H1 (cell line): ENCODE measurements at regions not wholly inside any gene's neighbourhood (a gene's known extent, or its start where the extent isn't known, plus 50 kb on each side); places are given as distances from the start of the nearest gene placed in this dataset.

Experiments
- CTCF ChIA-PET: fragments of 300-600 bp; sonication (Branson Sonifier 250); formaldehyde crosslinking; loops from one replicate; lab custom pipeline; 2021; ENCODE audit not compliant: partially characterized antibody; lab: Charles Lee
- POLR2A ChIA-PET: fragments of 300-600 bp; sonication (Branson Sonifier 250); formaldehyde crosslinking; loops from one replicate; lab custom pipeline; 2021; ENCODE audit warnings: inconsistent platforms; ENCODE audit not compliant: partially characterized antibody; lab: Charles Lee
- DNase-seq, 2 experiments: peaks; one replicate each; pipeline versions ENCODE4 v3.0.0 to v3.0.0-alpha.2; 2010 to 2022; ENCODE audit warnings: low spot score in 2 of 2, low read depth in 1 of 2, mixed read lengths in 1 of 2
- FAIRE-seq: peaks from 2 replicates; lab custom pipeline; 2011; peaks lifted over from hg19 to GRCh38; lab: Jason Lieb, UNC
- H2AFZ ChIP-seq: 2 replicates; pipeline ENCODE4 v1.8.1; 2012; ENCODE audit warnings: low read length, inconsistent platforms
- H2AK5ac ChIP-seq: 2 replicates; pipeline ENCODE4 v1.6.1; 2013; ENCODE audit warnings: low read depth, low read length
- H2BK120ac ChIP-seq: replicated peaks from 2 replicates; pipeline ENCODE3; 2013; ENCODE audit warnings: low read depth, low read length, inconsistent platforms
- H2BK12ac ChIP-seq: 2 replicates; pipeline ENCODE4 v1.6.1; 2013; ENCODE audit warnings: low read depth, low read length
- H2BK15ac ChIP-seq: 2 replicates; pipeline ENCODE4 v1.6.1; 2013; ENCODE audit warnings: low read length
- H2BK20ac ChIP-seq: 2 replicates; pipeline ENCODE4 v1.6.1; 2013; ENCODE audit warnings: low read length
- H2BK5ac ChIP-seq: 2 replicates; pipeline ENCODE4 v1.6.1; 2013; ENCODE audit warnings: low read depth, low read length
- H3K14ac ChIP-seq: 2 replicates; pipeline ENCODE4 v1.6.1; 2013; ENCODE audit warnings: inconsistent platforms; ENCODE audit not compliant: insufficient read length
- H3K18ac ChIP-seq: 2 replicates; pipeline ENCODE4 v1.6.1; 2013; ENCODE audit warnings: low read length; ENCODE audit errors: extremely low read depth
- H3K23ac ChIP-seq: 2 replicates; pipeline ENCODE4 v1.6.1; 2013; ENCODE audit warnings: inconsistent platforms; ENCODE audit not compliant: insufficient read length
- H3K23me2 ChIP-seq: 2 replicates; pipeline ENCODE4 v1.6.1; 2013; ENCODE audit warnings: low read depth, low read length
- H3K27ac ChIP-seq: 2 replicates; pipeline ENCODE4 v1.6.1; 2011; ENCODE audit warnings: low read depth, low read length, inconsistent platforms
- H3K27me3 ChIP-seq, 4 experiments: replicated peaks in 1 of 4; 1 replicate in 1 of 4; 2 replicates in 3 of 4; pipeline versions ENCODE4 v1.6.1 to v1.8.1; 2011 to 2013; ENCODE audit warnings: low read length in 3 of 4, mild to moderate bottlenecking in 3 of 4, inconsistent platforms in 2 of 4, mixed read lengths in 2 of 4, moderate library complexity in 1 of 4; ENCODE audit not compliant: control insufficient read depth in 3 of 4, insufficient read depth in 3 of 4; ENCODE audit errors: extremely low read depth in 1 of 4
- H3K36me3 ChIP-seq, 4 experiments: 2 replicates each; pipeline versions ENCODE4 v1.6.1 to v1.8.1; 2011 to 2013; ENCODE audit warnings: mild to moderate bottlenecking in 4 of 4, low read length in 3 of 4, moderate library complexity in 2 of 4, control low read depth in 1 of 4, inconsistent platforms in 1 of 4; ENCODE audit not compliant: insufficient read depth in 4 of 4, control insufficient read depth in 2 of 4
- H3K4ac ChIP-seq: replicated peaks from 2 replicates; pipeline ENCODE3; 2013; ENCODE audit warnings: low read length, low read depth, mixed read lengths, inconsistent platforms; ENCODE audit not compliant: insufficient read length
- H3K4me1 ChIP-seq, 4 experiments: replicated peaks in 1 of 4; 1 replicate in 1 of 4; 2 replicates in 3 of 4; pipeline versions ENCODE4 v1.6.1 to v1.8.1; 2011 to 2013; ENCODE audit warnings: low read length in 3 of 4, inconsistent platforms in 2 of 4, mixed read lengths in 1 of 4; ENCODE audit not compliant: insufficient read depth in 4 of 4, control insufficient read depth in 3 of 4
- H3K4me2 ChIP-seq, 2 experiments: 2 replicates each; pipeline versions ENCODE4 v1.6.1 to v1.8.1; 2011 to 2013; ENCODE audit warnings: low read depth in 2 of 2, low read length in 2 of 2, control low read depth in 1 of 2, inconsistent platforms in 1 of 2, mild to moderate bottlenecking in 1 of 2; ENCODE audit not compliant: insufficient read depth in 1 of 2
- H3K4me3 ChIP-seq, 4 experiments: fragments of 200-600, 300-600 bp in 1 of 4; sonication (generic), shearing (Covaris generic), sonication (Bioruptor Twin) in 1 of 4; 2 replicates each; pipeline versions ENCODE4 v1.5.1 to v1.8.1; 2011 to 2016; ENCODE audit warnings: low read length in 4 of 4, low read depth in 3 of 4, control low read depth in 2 of 4, inconsistent platforms in 2 of 4, mild to moderate bottlenecking in 2 of 4, mixed read lengths in 1 of 4, moderate library complexity in 1 of 4; ENCODE audit not compliant: insufficient read depth in 2 of 4; ENCODE audit errors: extremely low read depth in 1 of 4
- H3K56ac ChIP-seq: replicated peaks from 2 replicates; pipeline ENCODE3; 2013; ENCODE audit warnings: low read depth, mild to moderate bottlenecking, mixed read lengths, low read length, inconsistent platforms; ENCODE audit not compliant: insufficient read length
- H3K79me1 ChIP-seq: 2 replicates; pipeline ENCODE4 v1.6.1; 2013; ENCODE audit warnings: low read depth, low read length, control low read depth
- H3K79me2 ChIP-seq, 2 experiments: 2 replicates each; pipeline versions ENCODE4 v1.6.1 to v1.8.1; 2012 to 2013; ENCODE audit warnings: low read length in 2 of 2, mild to moderate bottlenecking in 2 of 2, inconsistent platforms in 1 of 2; ENCODE audit not compliant: insufficient read depth in 2 of 2, control insufficient read depth in 1 of 2
- H3K9ac ChIP-seq, 4 experiments: replicated peaks in 1 of 4; 1 replicate in 1 of 4; 2 replicates in 3 of 4; pipeline versions ENCODE4 v1.6.1 to v1.8.1; 2011 to 2013; ENCODE audit warnings: low read depth in 3 of 4, low read length in 3 of 4, control low read depth in 2 of 4, mild to moderate bottlenecking in 2 of 4, moderate library complexity in 2 of 4, inconsistent platforms in 1 of 4; ENCODE audit errors: extremely low read depth in 1 of 4
- H3K9me3 ChIP-seq, 2 experiments: 2 replicates each; pipeline versions ENCODE4 v1.6.1 to v1.8.1; 2012 to 2013; ENCODE audit warnings: mild to moderate bottlenecking in 2 of 2, moderate library complexity in 2 of 2, control low read depth in 1 of 2, inconsistent platforms in 1 of 2, low read depth in 1 of 2, low read length in 1 of 2, mixed read lengths in 1 of 2; ENCODE audit not compliant: insufficient read depth in 2 of 2
- H4K20me1 ChIP-seq, 2 experiments: replicated peaks in 1 of 2; 2 replicates each; pipeline versions ENCODE3 to v1.8.1; 2011 to 2013; ENCODE audit warnings: inconsistent platforms in 2 of 2, low read length in 2 of 2, mild to moderate bottlenecking in 1 of 2; ENCODE audit not compliant: insufficient read depth in 2 of 2, control insufficient read depth in 1 of 2
- H4K5ac ChIP-seq: 2 replicates; pipeline ENCODE4 v1.6.1; 2013; ENCODE audit warnings: low read length, low read depth, mixed read lengths, inconsistent platforms; ENCODE audit not compliant: insufficient read length
- H4K8ac ChIP-seq: 2 replicates; pipeline ENCODE4 v1.8.0; 2013; ENCODE audit warnings: mild to moderate bottlenecking, moderate library complexity, low read length, inconsistent platforms; ENCODE audit not compliant: insufficient read depth; ENCODE audit errors: extremely low read depth
- H4K91ac ChIP-seq: replicated peaks from 2 replicates; pipeline ENCODE3; 2013; ENCODE audit warnings: low read length, mixed read lengths, inconsistent platforms; ENCODE audit not compliant: insufficient read length
- ATF3 ChIP-seq: IDR thresholded peaks from 2 replicates; pipeline ENCODE4 v1.6.1; 2011; ENCODE audit warnings: low read depth, mild to moderate bottlenecking, low read length; ENCODE audit not compliant: insufficient read depth
- CEBPB ChIP-seq: IDR thresholded peaks from 2 replicates; pipeline ENCODE4 v1.6.1; 2012; ENCODE audit warnings: low read depth, low read length
- CHD1 ChIP-seq: IDR thresholded peaks from 2 replicates; pipeline ENCODE4 v1.6.1; 2012; ENCODE audit warnings: low read depth, low read length, improper control_type of control experiment
- CTBP2 ChIP-seq: IDR thresholded peaks from 2 replicates; pipeline ENCODE4 v1.7.0; 2011; ENCODE audit warnings: borderline replicate concordance, mild to moderate bottlenecking, moderate library complexity, mixed read lengths, low read length; ENCODE audit not compliant: insufficient read depth, insufficient read length
- EZH2 ChIP-seq: fragments of 200-600 bp; sonication (generic); IDR thresholded peaks from 2 replicates; pipeline ENCODE4 v1.7.1; 2012; ENCODE audit warnings: low read depth, mild to moderate bottlenecking, moderate library complexity, low read length, inconsistent platforms; ENCODE audit not compliant: severe bottlenecking
- GABPA ChIP-seq: IDR thresholded peaks from 2 replicates; pipeline ENCODE4 v1.6.1; 2011; ENCODE audit warnings: mild to moderate bottlenecking, low read length, moderate library complexity, borderline replicate concordance; ENCODE audit not compliant: insufficient read depth
- HDAC6 ChIP-seq: IDR thresholded peaks from one replicate; pipeline ENCODE4 v1.7.1; 2012; ENCODE audit warnings: low read depth, mild to moderate bottlenecking, inconsistent platforms, low read length, moderate library complexity
- PHF8 ChIP-seq: fragments of 200-600 bp; sonication (generic); conservative IDR thresholded peaks from 2 replicates; pipeline ENCODE4 v1.7.1; 2012; ENCODE audit warnings: low read depth, mild to moderate bottlenecking, inconsistent platforms, low read length, moderate library complexity
- RBBP5 ChIP-seq: IDR thresholded peaks from 2 replicates; pipeline ENCODE4 v1.7.1; 2012; ENCODE audit warnings: low read depth, mild to moderate bottlenecking, inconsistent platforms, low read length, moderate library complexity, borderline replicate concordance
- RNF2 ChIP-seq: fragments of 200-900, 300-1000 bp; sonication (generic); IDR thresholded peaks from 2 replicates; pipeline ENCODE4 v1.7.1; 2016; ENCODE audit warnings: borderline replicate concordance, low read depth, mild to moderate bottlenecking, antibody characterized with exemption, low read length; ENCODE audit not compliant: poor library complexity, severe bottlenecking; ENCODE audit errors: missing control alignments
- SAP30 ChIP-seq: fragments of 300-600 bp; sonication (generic); IDR thresholded peaks from 2 replicates; pipeline ENCODE4 v1.7.1; 2012; ENCODE audit warnings: low read length, moderate library complexity, mild to moderate bottlenecking, inconsistent platforms; ENCODE audit not compliant: insufficient read depth, insufficient replicate concordance
- SP2 ChIP-seq: IDR thresholded peaks from 2 replicates; pipeline ENCODE4 v1.6.1; 2012; ENCODE audit warnings: mild to moderate bottlenecking, low read length, inconsistent platforms
- TAF1 ChIP-seq: IDR thresholded peaks from 2 replicates; pipeline ENCODE4 v1.6.1; 2011; ENCODE audit warnings: mild to moderate bottlenecking, low read depth, low read length
- TBP ChIP-seq: IDR thresholded peaks from 2 replicates; pipeline ENCODE4 v1.6.1; 2011; ENCODE audit warnings: low read depth, low read length, improper control_type of control experiment
- WGBS, 2 experiments: shearing (Covaris generic) in 1 of 2; methylation state at CpG; one replicate each; pipeline versions ENCODE4 v1.1.6 to v1.1.7; 2013 to 2015; ENCODE audit warnings: low lambda C conversion rate in 2 of 2, mixed read lengths in 2 of 2, inconsistent platforms in 1 of 2, low coverage in 1 of 2, missing lambda C conversion rate in 1 of 2; ENCODE audit not compliant: insufficient replicate concordance in 2 of 2, insufficient coverage in 1 of 2, insufficient read length in 1 of 2; ENCODE audit errors: extremely low coverage in 1 of 2, missing lambda C conversion rate in 1 of 2; 5-methylcytosine and 5-hydroxymethylcytosine counted together

GRCh38 chr10:44685747-44686146 lies 225.4 kb upstream of the TMEM72 start:
- H3K23me2 ChIP-seq, result no peaks in the 10 kb centered on the region
- FAIRE-seq (no peak), DNase-seq (no peak)
- H4K8ac ChIP-seq, result no peak overlapping the region
- H2BK15ac ChIP-seq, result no peak overlapping the region
- POLR2A ChIA-PET, result no interaction called here
- no peak overlapping the region for H2BK120ac ChIP-seq
- no peaks in the 10 kb centered on the region for H3K9me3 ChIP-seq
- no peak overlapping the region for H4K91ac ChIP-seq
- H4K20me1 ChIP-seq, result no peaks in the 10 kb centered on the region
- no peak overlapping the region for H3K4ac ChIP-seq
- H3K27ac ChIP-seq, result no peak overlapping the region
- H3K18ac ChIP-seq, result no peak overlapping the region
- 94% methylated on average over 2 of the region's 2 CpGs; no CpG with 5 or more reads in 1 of the 2 experiments for WGBS, 2 experiments
- H3K56ac ChIP-seq, result no peak overlapping the region
- H3K4me2 ChIP-seq, result no peak overlapping the region
- H2AFZ ChIP-seq, result no peak overlapping the region
- H3K14ac ChIP-seq, result no peak overlapping the region
- H2AK5ac ChIP-seq, result no peak overlapping the region
- no peak overlapping the region for H2BK5ac ChIP-seq
- no peak overlapping the region for H4K5ac ChIP-seq
- no peaks in the 10 kb centered on the region for H3K36me3 ChIP-seq
- no peak overlapping the region for H3K4me3 ChIP-seq
- H3K27me3 ChIP-seq, result 0 out of 7 replicates have a peak, but pooled peaks cover 0 to 2% (median 0%) of the 10 kb centered on the region in 4 experiments
- no peaks in the 10 kb centered on the region for H3K79me1 ChIP-seq
- H3K79me2 ChIP-seq, result no peaks in the 10 kb centered on the region
- no peaks in the 10 kb centered on the region for H3K4me1 ChIP-seq
- H3K9ac ChIP-seq, result no peak overlapping the region
- H3K23ac ChIP-seq, result no peak overlapping the region
- no peak overlapping the region for H2BK12ac ChIP-seq
- H2BK20ac ChIP-seq, result no peak overlapping the region
- CTCF ChIA-PET, result interaction anchor here (0.5 to 1.7 kb wide), 3 partner anchors 11 to 168 kb away, joined by 3 to 5 read pairs (median 4); no protein-coding TSS in a partner anchor
- TF ChIP-seq ATF3 (no peak), GABPA (no peak), CTBP2 (no peak), EZH2 (no peak), TAF1 (no peak), SAP30 (no peak), CEBPB (no peak), RNF2 (no peak), TBP (no peak), CHD1 (no peak), PHF8 (no peak), RBBP5 (no peak), SP2 (no peak), HDAC6 (no peak)
